GM12874 (cell line): ENCODE measurements at regions not wholly inside any gene's neighbourhood (a gene's known extent, or its start where the extent isn't known, plus 50 kb on each side); places are given as distances from the start of the nearest gene placed in this dataset.

Experiments used
- TF ChIP-seq, protein P1 (sequence below): IDR thresholded peaks from 2 replicates; pipeline ENCODE4 v1.5.1; 2011; ENCODE audit warnings: low read depth, mild to moderate bottlenecking, control low read depth, low read length, moderate library complexity; ENCODE audit not compliant: insufficient read depth

DNA sequence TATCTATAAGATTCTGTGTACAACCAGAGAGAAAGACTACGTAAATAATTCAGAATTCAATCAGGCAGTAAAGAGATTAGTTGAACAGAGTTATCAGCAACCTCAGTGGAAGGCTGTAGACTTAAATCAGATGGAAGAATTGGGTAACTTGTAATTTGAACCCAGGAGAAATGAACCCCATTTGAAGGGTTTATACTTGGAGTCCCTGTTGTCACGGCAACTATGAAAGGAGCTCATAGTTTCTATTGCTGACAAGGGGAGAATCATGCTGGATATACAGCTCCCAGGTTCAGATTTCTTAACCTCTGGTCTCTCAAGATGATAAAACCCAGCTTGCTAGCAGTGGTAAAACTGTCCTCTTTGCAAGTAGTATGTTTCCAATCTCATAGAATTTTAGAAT is 54.4 kb upstream of the BMP4 start:
- TF ChIP-seq, protein P1, sequence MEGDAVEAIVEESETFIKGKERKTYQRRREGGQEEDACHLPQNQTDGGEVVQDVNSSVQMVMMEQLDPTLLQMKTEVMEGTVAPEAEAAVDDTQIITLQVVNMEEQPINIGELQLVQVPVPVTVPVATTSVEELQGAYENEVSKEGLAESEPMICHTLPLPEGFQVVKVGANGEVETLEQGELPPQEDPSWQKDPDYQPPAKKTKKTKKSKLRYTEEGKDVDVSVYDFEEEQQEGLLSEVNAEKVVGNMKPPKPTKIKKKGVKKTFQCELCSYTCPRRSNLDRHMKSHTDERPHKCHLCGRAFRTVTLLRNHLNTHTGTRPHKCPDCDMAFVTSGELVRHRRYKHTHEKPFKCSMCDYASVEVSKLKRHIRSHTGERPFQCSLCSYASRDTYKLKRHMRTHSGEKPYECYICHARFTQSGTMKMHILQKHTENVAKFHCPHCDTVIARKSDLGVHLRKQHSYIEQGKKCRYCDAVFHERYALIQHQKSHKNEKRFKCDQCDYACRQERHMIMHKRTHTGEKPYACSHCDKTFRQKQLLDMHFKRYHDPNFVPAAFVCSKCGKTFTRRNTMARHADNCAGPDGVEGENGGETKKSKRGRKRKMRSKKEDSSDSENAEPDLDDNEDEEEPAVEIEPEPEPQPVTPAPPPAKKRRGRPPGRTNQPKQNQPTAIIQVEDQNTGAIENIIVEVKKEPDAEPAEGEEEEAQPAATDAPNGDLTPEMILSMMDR = no peak

DNA sequence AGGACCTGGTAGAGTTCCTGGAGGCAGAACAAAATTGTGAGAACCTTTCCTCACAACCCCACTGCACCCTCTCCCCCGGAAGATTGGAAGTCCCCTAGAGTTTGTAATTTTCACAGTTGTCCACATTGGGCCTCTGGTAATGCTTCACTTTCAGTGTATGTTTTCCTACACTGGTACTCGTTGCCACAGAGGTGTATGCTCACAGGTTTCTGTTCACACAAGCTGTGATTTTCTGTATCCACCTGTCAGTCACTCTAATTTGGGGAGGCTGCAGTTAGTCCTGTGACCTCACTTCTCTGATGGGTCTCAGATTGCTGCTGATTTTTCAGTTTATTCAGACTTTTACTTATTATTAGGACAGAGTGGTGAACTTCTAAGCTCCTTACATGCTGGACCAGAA is 66.4 kb upstream of the BMP4 start:
- TF ChIP-seq, protein P1 = no peak

DNA sequence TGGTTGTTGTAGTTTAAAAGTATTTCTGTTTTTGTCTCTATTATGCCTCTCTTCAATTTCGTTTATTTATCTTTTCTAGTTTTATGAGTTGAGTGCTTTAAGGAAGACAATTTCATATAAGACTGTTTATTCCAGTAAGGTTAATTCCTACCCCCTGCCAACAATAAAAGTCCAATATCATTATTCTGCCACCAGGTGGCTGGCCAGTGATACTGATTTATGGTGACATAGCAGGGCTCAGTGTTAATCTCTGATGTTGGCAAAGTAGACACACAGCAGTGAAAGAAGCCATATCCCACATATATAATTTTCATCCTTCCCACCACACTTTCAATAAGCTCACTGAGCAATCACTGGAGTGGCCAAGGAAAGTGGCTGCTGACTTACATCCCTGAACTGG is 69.0 kb upstream of the BMP4 start:
- TF ChIP-seq, protein P1 = no peak

DNA sequence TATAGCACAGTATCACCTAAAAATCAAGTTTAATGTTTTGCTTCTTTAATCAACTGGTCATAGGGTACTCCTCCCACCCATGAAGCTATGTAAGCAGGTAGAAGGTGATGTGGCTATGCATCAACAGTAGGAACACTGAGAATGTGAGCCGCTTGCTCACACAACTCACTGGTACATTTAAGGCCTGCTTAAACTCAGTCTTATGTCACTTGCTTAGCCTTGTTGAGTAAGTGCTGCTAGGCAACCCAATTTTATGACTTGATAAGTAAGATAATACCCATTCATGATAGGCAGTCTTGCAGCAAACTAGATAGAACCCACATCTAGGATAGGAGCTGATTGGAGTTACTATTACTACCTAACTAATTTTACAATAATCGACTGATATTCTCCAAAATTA is 70.0 kb upstream of the BMP4 start:
- TF ChIP-seq, protein P1 = no peak

DNA sequence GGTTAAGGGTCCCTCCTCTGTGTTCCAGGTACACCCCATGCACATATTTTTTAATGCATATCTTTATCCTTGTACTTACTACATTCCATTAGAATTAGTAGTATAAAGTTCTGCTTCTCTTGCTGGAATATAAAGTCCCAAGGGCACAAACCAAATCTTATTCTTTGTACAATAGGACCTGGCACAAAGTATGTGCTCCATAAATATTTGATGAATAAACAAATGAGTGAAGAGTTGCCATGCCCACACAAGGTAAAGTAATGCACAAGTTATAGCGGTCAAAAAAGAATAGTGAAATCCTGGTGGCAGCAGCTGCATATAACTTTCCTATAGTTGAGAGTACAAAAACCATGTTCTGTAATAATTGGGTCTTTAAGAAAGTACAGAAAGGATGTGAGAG is 82.1 kb upstream of the BMP4 start:
- TF ChIP-seq, protein P1 = no peak

DNA sequence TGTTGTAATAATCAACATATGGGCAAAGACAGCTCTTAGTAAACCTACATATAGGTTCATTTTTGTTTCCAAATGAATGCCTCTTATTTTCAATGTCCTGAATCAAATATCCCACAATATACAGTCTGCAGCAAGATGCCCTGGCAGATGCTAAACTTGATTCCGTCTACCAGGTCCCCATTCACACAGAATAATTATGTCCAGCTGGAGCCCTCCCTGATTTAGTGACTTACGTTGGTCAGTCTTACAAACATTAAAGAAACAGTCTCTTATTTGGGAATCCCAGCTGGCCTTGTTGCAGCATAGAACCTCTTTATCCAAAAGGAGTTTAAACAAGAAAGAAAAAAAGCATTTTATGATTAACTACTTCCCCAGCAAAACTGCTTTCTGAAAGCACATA is 82.7 kb upstream of the BMP4 start:
- TF ChIP-seq, protein P1 = no peak

GRCh38 chr14:54040846-54041245 is 84.2 kb upstream of the BMP4 start:
- TF ChIP-seq, protein P1 = no peak

GRCh38 chr14:54046250-54046649 is 89.6 kb upstream of the BMP4 start:
- TF ChIP-seq, protein P1 = no peak
